ENCODE measurements at regions not wholly inside any gene's neighbourhood (a gene's known extent, or its start where the extent isn't known, plus 50 kb on each side); places are given as distances from the start of the nearest gene placed in this dataset.

- in situ Hi-C loops (cut with HindIII; ENCODE audit: low pct_unique_long_range_greater_than_20kb, low sequenced_read_pairs) = no loop called here
- TF ChIP-seq JUND (IDR thresholded peaks at IDR 0.05; ENCODE audit: low read depth) = no peak
- DNase-seq (ENCODE audit: low read depth in 1 of 2, low spot score in 1 of 2) = no peak
Measured at GRCh38 chr2:45123521-45124191, 114.4 kb upstream of the SIX2 start.

GRCh38 chr2:45123065-45123464 lies 113.8 kb upstream of the SIX2 start:
- in situ Hi-C loops (cut with HindIII; ENCODE audit: low pct_unique_long_range_greater_than_20kb, low sequenced_read_pairs) = no loop called here
- TF ChIP-seq JUND (IDR thresholded peaks at IDR 0.05; ENCODE audit: low read depth) = no peak
- no peak for DNase-seq (ENCODE audit: low read depth in 1 of 2, low spot score in 1 of 2)

- no peak for TF ChIP-seq JUND (IDR thresholded peaks at IDR 0.05; ENCODE audit: low read depth)
- in situ Hi-C loops (cut with HindIII; ENCODE audit: low pct_unique_long_range_greater_than_20kb, low sequenced_read_pairs) = no loop called here
- no peak for DNase-seq (ENCODE audit: low read depth in 1 of 2, low spot score in 1 of 2)
Measured at GRCh38 chr2:45121236-45121927, 112.1 kb upstream of the SIX2 start.

GRCh38 chr2:45120546-45120945 lies 111.3 kb upstream of the SIX2 start:
- DNase-seq (ENCODE audit: low read depth in 1 of 2, low spot score in 1 of 2) = peak in 1 of 2 experiments; percentile 58
- in situ Hi-C loops (cut with HindIII; ENCODE audit: low pct_unique_long_range_greater_than_20kb, low sequenced_read_pairs) = no loop called here
- TF ChIP-seq JUND (IDR thresholded peaks at IDR 0.05; ENCODE audit: low read depth) = no peak

- DNase-seq (ENCODE audit: low read depth in 1 of 2, low spot score in 1 of 2) = peak in 1 of 2 experiments; percentile 69
- TF ChIP-seq JUND (IDR thresholded peaks at IDR 0.05; ENCODE audit: low read depth) = no peak
- in situ Hi-C loops (cut with HindIII; ENCODE audit: low pct_unique_long_range_greater_than_20kb, low sequenced_read_pairs) = no loop called here
Measured at GRCh38 chr2:45119855-45120254, 110.6 kb upstream of the SIX2 start.

GRCh38 chr2:45119038-45119437 lies 109.8 kb upstream of the SIX2 start:
- DNase-seq (ENCODE audit: low read depth in 1 of 2, low spot score in 1 of 2) = peak in 1 of 2 experiments; percentile 79
- in situ Hi-C loops (cut with HindIII; ENCODE audit: low pct_unique_long_range_greater_than_20kb, low sequenced_read_pairs) = no loop called here
- no peak for TF ChIP-seq JUND (IDR thresholded peaks at IDR 0.05; ENCODE audit: low read depth)

- in situ Hi-C loops (cut with HindIII; ENCODE audit: low pct_unique_long_range_greater_than_20kb, low sequenced_read_pairs) = no loop called here
- no peak for TF ChIP-seq JUND (IDR thresholded peaks at IDR 0.05; ENCODE audit: low read depth)
- DNase-seq (ENCODE audit: low read depth in 1 of 2, low spot score in 1 of 2) = no peak
Measured at GRCh38 chr2:45117383-45117782, 108.1 kb upstream of the SIX2 start.

- TF ChIP-seq JUND (IDR thresholded peaks at IDR 0.05; ENCODE audit: low read depth) = no peak
- DNase-seq (ENCODE audit: low read depth in 1 of 2, low spot score in 1 of 2) = no peak
- in situ Hi-C loops (cut with HindIII; ENCODE audit: low pct_unique_long_range_greater_than_20kb, low sequenced_read_pairs) = no loop called here
Measured at GRCh38 chr2:45115181-45115580, 105.9 kb upstream of the SIX2 start.

GRCh38 chr2:45114221-45114955 lies 105.1 kb upstream of the SIX2 start:
- no peak for TF ChIP-seq JUND (IDR thresholded peaks at IDR 0.05; ENCODE audit: low read depth)
- in situ Hi-C loops (cut with HindIII; ENCODE audit: low pct_unique_long_range_greater_than_20kb, low sequenced_read_pairs) = no loop called here
- DNase-seq (ENCODE audit: low read depth in 1 of 2, low spot score in 1 of 2) = no peak

- in situ Hi-C loops (cut with HindIII; ENCODE audit: low pct_unique_long_range_greater_than_20kb, low sequenced_read_pairs) = no loop called here
- no peak for TF ChIP-seq JUND (IDR thresholded peaks at IDR 0.05; ENCODE audit: low read depth)
Measured at GRCh38 chr2:45112750-45113149, 103.5 kb upstream of the SIX2 start.

GRCh38 chr2:45105050-45105582 lies 95.9 kb upstream of the SIX2 start:
- no peak for TF ChIP-seq JUND (IDR thresholded peaks at IDR 0.05; ENCODE audit: low read depth)
- in situ Hi-C loops (cut with HindIII; ENCODE audit: low pct_unique_long_range_greater_than_20kb, low sequenced_read_pairs) = no loop called here

More at GRCh38 chr2:45112750-45113149, 103.5 kb upstream of the SIX2 start:
- DNase-seq (ENCODE audit: low read depth in 1 of 2, low spot score in 1 of 2) = no peak

GRCh38 chr2:45104429-45104828 lies 95.2 kb upstream of the SIX2 start:
- no peak for TF ChIP-seq JUND (IDR thresholded peaks at IDR 0.05; ENCODE audit: low read depth)
- DNase-seq (ENCODE audit: low read depth in 1 of 2, low spot score in 1 of 2) = no peak
- in situ Hi-C loops (cut with HindIII; ENCODE audit: low pct_unique_long_range_greater_than_20kb, low sequenced_read_pairs) = no loop called here

More at GRCh38 chr2:45105050-45105582, 95.9 kb upstream of the SIX2 start:
- no peak for DNase-seq (ENCODE audit: low read depth in 1 of 2, low spot score in 1 of 2)

Data from T47D (cell line).